ENCODE measurements at regions not wholly inside any gene's neighbourhood (a gene's known extent, or its start where the extent isn't known, plus 50 kb on each side); places are given as distances from the start of the nearest gene placed in this dataset.
"Not testable (repeated sequence)": the region's sequence is repeated elsewhere in the genome, so short reads cannot be mapped to it uniquely, and the experiment has no call there.

- Histone ChIP-seq H3K36me3 (no peaks in the 10 kb centered on the region), H3K4me3 (no peak overlapping the region), H3K27me3 (no peaks in the 10 kb centered on the region), H3K9me3 (no peaks in the 10 kb centered on the region)
- no peak for DNase-seq
Measured at GRCh38 chr4:95898226-95898625, 58.3 kb downstream of the PDHA2 start.

GRCh38 chr4:95909211-95909610, 69.3 kb downstream of the PDHA2 start:
- Histone ChIP-seq H3K4me3 (no peak overlapping the region), H3K36me3 (no peaks in the 10 kb centered on the region), H3K27me3 (no peaks in the 10 kb centered on the region), H3K9me3 (no peaks in the 10 kb centered on the region)
- no peak for DNase-seq

GRCh38 chr4:95910749-95911148, 70.9 kb downstream of the PDHA2 start:
- no peak for DNase-seq
- no peaks in the 10 kb centered on the region for H3K36me3 ChIP-seq
- no peaks in the 10 kb centered on the region for H3K27me3 ChIP-seq
- no peaks in the 10 kb centered on the region for H3K9me3 ChIP-seq
- H3K4me3 ChIP-seq: no peak overlapping the region

- no peaks in the 10 kb centered on the region for H3K9me3 ChIP-seq
- no peaks in the 10 kb centered on the region for H3K36me3 ChIP-seq
- H3K4me3 ChIP-seq: no peak overlapping the region
Measured at GRCh38 chr4:95921470-95921869, 81.6 kb downstream of the PDHA2 start.

GRCh38 chr4:95929448-95930064, 89.7 kb downstream of the PDHA2 start:
- Histone ChIP-seq H3K27me3 (no peaks in the 10 kb centered on the region), H3K4me3 (no peak overlapping the region), H3K36me3 (no peaks in the 10 kb centered on the region), H3K9me3 (peaks cover 4% of the 10 kb centered on the region; the same call in 1 of the 2 replicates)
- no peak for DNase-seq

More at GRCh38 chr4:95921470-95921869, 81.6 kb downstream of the PDHA2 start:
- DNase-seq: no peak
- no peaks in the 10 kb centered on the region for H3K27me3 ChIP-seq

- Histone ChIP-seq H3K27me3 (no peaks in the 10 kb centered on the region), H3K9me3 (no peaks in the 10 kb centered on the region), H3K36me3 (no peaks in the 10 kb centered on the region), H3K4me3 (no peak overlapping the region)
- no peak for DNase-seq
Measured at GRCh38 chr4:95939141-95939540, 99.2 kb downstream of the PDHA2 start.

- Histone ChIP-seq H3K27me3 (no peaks in the 10 kb centered on the region), H3K36me3 (no peaks in the 10 kb centered on the region), H3K4me3 (no peak overlapping the region), H3K9me3 (no peaks in the 10 kb centered on the region)
- no peak for DNase-seq
Measured at GRCh38 chr4:95949136-95949765, 109.4 kb downstream of the PDHA2 start.

- H3K27me3 ChIP-seq: no peaks in the 10 kb centered on the region
- DNase-seq: no peak
- H3K9me3 ChIP-seq: no peaks in the 10 kb centered on the region
- H3K4me3 ChIP-seq: no peak overlapping the region
- H3K36me3 ChIP-seq: no peaks in the 10 kb centered on the region
Measured at GRCh38 chr4:95949808-95950207, 109.9 kb downstream of the PDHA2 start.

GRCh38 chr4:95952538-95952937, 112.6 kb downstream of the PDHA2 start:
- H3K4me3 ChIP-seq, H3K27me3 ChIP-seq, H3K9me3 ChIP-seq, H3K36me3 ChIP-seq, DNase-seq: not testable (repeated sequence)

GRCh38 chr4:95956094-95956493, 116.2 kb downstream of the PDHA2 start:
- Histone ChIP-seq H3K27me3 (no peaks in the 10 kb centered on the region), H3K4me3 (no peak overlapping the region), H3K36me3 (no peaks in the 10 kb centered on the region), H3K9me3 (no peaks in the 10 kb centered on the region)
- DNase-seq: no peak

- Histone ChIP-seq H3K9me3 (no peaks in the 10 kb centered on the region), H3K27me3 (no peaks in the 10 kb centered on the region), H3K4me3 (no peak overlapping the region), H3K36me3 (no peaks in the 10 kb centered on the region)
- DNase-seq: no peak
Measured at GRCh38 chr4:95957054-95957453, 117.2 kb downstream of the PDHA2 start.

- Histone ChIP-seq H3K4me3 (no peak overlapping the region), H3K27me3 (no peaks in the 10 kb centered on the region), H3K36me3 (no peaks in the 10 kb centered on the region), H3K9me3 (no peaks in the 10 kb centered on the region)
- no peak for DNase-seq
Measured at GRCh38 chr4:95957759-95958158, 117.9 kb downstream of the PDHA2 start.

GRCh38 chr4:95959182-95959581, 119.3 kb downstream of the PDHA2 start:
- Histone ChIP-seq H3K4me3 (no peak overlapping the region), H3K9me3 (no peaks in the 10 kb centered on the region), H3K36me3 (no peaks in the 10 kb centered on the region), H3K27me3 (no peaks in the 10 kb centered on the region)
- no peak for DNase-seq

GRCh38 chr4:95959633-95960032, 119.7 kb downstream of the PDHA2 start:
- H3K36me3 ChIP-seq: no peaks in the 10 kb centered on the region
- DNase-seq: no peak
- H3K27me3 ChIP-seq: no peaks in the 10 kb centered on the region
- H3K9me3 ChIP-seq: no peaks in the 10 kb centered on the region
- H3K4me3 ChIP-seq: no peak overlapping the region

- Histone ChIP-seq H3K36me3 (no peaks in the 10 kb centered on the region), H3K4me3 (no peak overlapping the region)
- DNase-seq: no peak
Measured at GRCh38 chr4:95963456-95963855, 123.6 kb downstream of the PDHA2 start.

GRCh38 chr4:95979961-95980876, 140.3 kb downstream of the PDHA2 start:
- no peaks in the 10 kb centered on the region for H3K9me3 ChIP-seq
- H3K27me3 ChIP-seq: no peaks in the 10 kb centered on the region
- no peak overlapping the region for H3K4me3 ChIP-seq
- no peaks in the 10 kb centered on the region for H3K36me3 ChIP-seq
- no peak for DNase-seq

More at GRCh38 chr4:95963456-95963855, 123.6 kb downstream of the PDHA2 start:
- Histone ChIP-seq H3K27me3 (no peaks in the 10 kb centered on the region), H3K9me3 (no peaks in the 10 kb centered on the region)

GRCh38 chr4:95980877-95981360, 141.0 kb downstream of the PDHA2 start:
- Histone ChIP-seq H3K27me3 (no peaks in the 10 kb centered on the region), H3K9me3 (no peaks in the 10 kb centered on the region), H3K36me3 (no peaks in the 10 kb centered on the region), H3K4me3 (no peak overlapping the region)
- DNase-seq: no peak
